ENCODE measurements at regions not wholly inside any gene's neighbourhood (a gene's known extent, or its start where the extent isn't known, plus 50 kb on each side); places are given as distances from the start of the nearest gene placed in this dataset.

GRCh38 chr6:131410785-131411184, 162.2 kb upstream of the ARG1 start:
- H3K4me1 ChIP-seq (ENCODE audit: insufficient read depth, low read length, poor library complexity, severe bottlenecking): no peaks in the 10 kb centered on the region
- H3K9me3 ChIP-seq (ENCODE audit: low read depth, low read length, poor library complexity, severe bottlenecking): no peaks in the 10 kb centered on the region
- no peaks in the 10 kb centered on the region for H3K27me3 ChIP-seq (replicated peaks; ENCODE audit: insufficient read depth, low read depth, low read length, poor library complexity)
- no peaks in the 10 kb centered on the region for H3K36me3 ChIP-seq (ENCODE audit: insufficient read depth, low read length, poor library complexity, severe bottlenecking)
- no peak overlapping the region for H3K27ac ChIP-seq (ENCODE audit: low read depth, low read length, poor library complexity, severe bottlenecking)
- no peak for TF ChIP-seq CTCF (conservative IDR thresholded peaks at IDR 0.05; ENCODE audit: low read depth, low read length)
- TF ChIP-seq EZH2 (IDR thresholded peaks at IDR 0.05; ENCODE audit: borderline replicate concordance, low read depth, low read length, poor library complexity, severe bottlenecking): no peak
- CTCF ChIA-PET: no interaction called here
- no peak for DNase-seq (ENCODE audit: low spot score)
- intact Hi-C loops (cut with micrococcal nuclease; ENCODE audit: unreplicated experiment): no loop called here
- no TSS peak for BruUV-seq (replicated peaks)
- POLR2A ChIA-PET (ENCODE audit: low non-redundant PET): no interaction called here
- H3K4me3 ChIP-seq (ENCODE audit: low read depth, low read length, poor library complexity, severe bottlenecking): no peak overlapping the region

DNA sequence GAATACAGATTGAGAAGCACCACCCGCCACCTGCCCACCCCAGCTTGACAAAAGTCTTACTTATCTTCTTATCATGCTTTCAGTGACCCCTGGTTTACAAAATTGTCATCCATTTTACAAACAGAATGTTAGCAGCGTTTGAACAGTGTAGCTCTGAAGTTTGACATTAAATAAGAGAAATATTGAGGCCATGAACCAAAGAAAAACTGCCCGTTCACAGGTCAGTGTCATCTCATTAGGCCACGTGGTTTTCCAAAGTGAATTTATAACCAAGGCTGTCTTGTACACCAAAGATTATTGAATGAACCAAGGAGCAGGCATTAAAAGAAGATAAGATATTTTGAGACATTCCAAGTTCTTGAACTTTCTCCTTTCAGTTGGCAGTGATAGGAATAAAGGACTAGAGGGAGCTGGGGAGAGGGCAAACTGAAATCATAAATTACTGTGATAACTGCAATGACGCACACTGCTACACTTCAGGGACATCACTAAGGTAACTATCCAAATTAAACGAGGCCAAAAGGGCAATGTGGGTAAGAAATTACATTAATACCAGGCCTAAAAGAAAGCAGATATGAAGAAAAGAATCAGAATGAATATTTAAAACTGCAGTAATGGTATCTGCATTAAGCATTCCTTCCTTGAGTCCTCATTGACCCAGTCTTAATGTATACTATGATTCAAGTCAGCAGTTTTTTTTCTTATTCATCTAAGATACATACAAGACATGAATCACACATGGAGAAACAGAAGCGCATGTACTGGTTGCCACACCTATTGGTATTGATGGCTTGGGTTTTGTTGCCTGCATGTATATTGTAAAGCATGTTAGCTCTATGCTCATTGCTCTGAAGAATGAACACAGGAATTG, 159.8 kb upstream of the ARG1 start:
- intact Hi-C loops (cut with micrococcal nuclease; ENCODE audit: unreplicated experiment): no loop called here
- TF ChIP-seq EZH2 (IDR thresholded peaks at IDR 0.05; ENCODE audit: borderline replicate concordance, low read depth, low read length, poor library complexity, severe bottlenecking): no peak
- no peak for TF ChIP-seq CTCF (conservative IDR thresholded peaks at IDR 0.05; ENCODE audit: low read depth, low read length)
- Histone ChIP-seq H3K4me1 (ENCODE audit: insufficient read depth, low read length, poor library complexity, severe bottlenecking) (peaks cover 16% of the 10 kb centered on the region), H3K36me3 (ENCODE audit: insufficient read depth, low read length, poor library complexity, severe bottlenecking) (no peaks in the 10 kb centered on the region), H3K27me3 (replicated peaks; ENCODE audit: insufficient read depth, low read depth, low read length, poor library complexity) (no peaks in the 10 kb centered on the region), H3K27ac (ENCODE audit: low read depth, low read length, poor library complexity, severe bottlenecking) (no peak overlapping the region), H3K9me3 (ENCODE audit: low read depth, low read length, poor library complexity, severe bottlenecking) (no peaks in the 10 kb centered on the region), H3K4me3 (ENCODE audit: low read depth, low read length, poor library complexity, severe bottlenecking) (no peak overlapping the region)
- DNase-seq (ENCODE audit: low spot score): no peak
- no TSS peak for BruUV-seq (replicated peaks)
- ChIA-PET CTCF (no interaction called here), POLR2A (ENCODE audit: low non-redundant PET) (no interaction called here)

- intact Hi-C loops (cut with micrococcal nuclease; ENCODE audit: unreplicated experiment): no loop called here
- Histone ChIP-seq H3K27me3 (replicated peaks; ENCODE audit: insufficient read depth, low read depth, low read length, poor library complexity) (no peaks in the 10 kb centered on the region), H3K9me3 (ENCODE audit: low read depth, low read length, poor library complexity, severe bottlenecking) (no peaks in the 10 kb centered on the region), H3K27ac (ENCODE audit: low read depth, low read length, poor library complexity, severe bottlenecking) (no peak overlapping the region), H3K4me1 (ENCODE audit: insufficient read depth, low read length, poor library complexity, severe bottlenecking) (peaks cover 16% of the 10 kb centered on the region), H3K4me3 (ENCODE audit: low read depth, low read length, poor library complexity, severe bottlenecking) (no peak overlapping the region), H3K36me3 (ENCODE audit: insufficient read depth, low read length, poor library complexity, severe bottlenecking) (no peaks in the 10 kb centered on the region)
- TF ChIP-seq EZH2 (IDR thresholded peaks at IDR 0.05; ENCODE audit: borderline replicate concordance, low read depth, low read length, poor library complexity, severe bottlenecking) (no peak), CTCF (conservative IDR thresholded peaks at IDR 0.05; ENCODE audit: low read depth, low read length) (no peak)
- BruUV-seq (replicated peaks): no TSS peak
- ChIA-PET CTCF (no interaction called here), POLR2A (ENCODE audit: low non-redundant PET) (no interaction called here)
- DNase-seq (ENCODE audit: low spot score): no peak
Observed at GRCh38 chr6:131413831-131414191, 159.2 kb upstream of the ARG1 start.

All from A673 (cell line).